ENCODE measurements at regions not wholly inside any gene's neighbourhood (a gene's known extent, or its start where the extent isn't known, plus 50 kb on each side); places are given as distances from the start of the nearest gene placed in this dataset.

DNA sequence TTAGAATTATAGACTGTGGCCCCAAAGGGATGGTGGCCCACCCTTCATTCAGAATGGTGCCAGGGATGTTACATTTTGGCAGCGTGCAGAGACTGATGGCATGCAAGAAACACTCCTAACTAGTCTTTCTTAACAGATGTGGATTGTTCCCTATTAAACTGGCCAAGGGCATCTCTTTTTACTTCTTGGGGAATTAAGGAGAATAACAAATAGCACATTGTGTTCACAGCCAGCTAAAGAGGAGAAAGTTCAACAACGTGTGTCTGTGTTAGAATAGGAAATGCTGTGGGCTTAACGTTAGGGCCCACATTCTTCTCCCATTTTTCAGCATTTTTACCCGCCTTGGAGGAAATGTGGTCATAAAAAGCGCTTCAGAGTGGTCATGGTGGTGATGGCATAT is 404.8 kb downstream of the CDH2 start:
- no peak for TF ChIP-seq SUZ12 (IDR thresholded peaks at IDR 0.05; ENCODE audit: unreplicated experiment)
- TF ChIP-seq MTA2 (IDR thresholded peaks at IDR 0.05; ENCODE audit: low read depth): no peak
- TF ChIP-seq, protein P1, sequence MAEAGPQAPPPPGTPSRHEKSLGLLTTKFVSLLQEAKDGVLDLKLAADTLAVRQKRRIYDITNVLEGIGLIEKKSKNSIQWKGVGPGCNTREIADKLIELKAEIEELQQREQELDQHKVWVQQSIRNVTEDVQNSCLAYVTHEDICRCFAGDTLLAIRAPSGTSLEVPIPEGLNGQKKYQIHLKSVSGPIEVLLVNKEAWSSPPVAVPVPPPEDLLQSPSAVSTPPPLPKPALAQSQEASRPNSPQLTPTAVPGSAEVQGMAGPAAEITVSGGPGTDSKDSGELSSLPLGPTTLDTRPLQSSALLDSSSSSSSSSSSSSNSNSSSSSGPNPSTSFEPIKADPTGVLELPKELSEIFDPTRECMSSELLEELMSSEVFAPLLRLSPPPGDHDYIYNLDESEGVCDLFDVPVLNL (IDR thresholded peaks at IDR 0.05; ENCODE audit: low read depth, low read length): no peak
- TF ChIP-seq ZNF217 (IDR thresholded peaks at IDR 0.05): no peak
- no peak for TF ChIP-seq ELK1 (IDR thresholded peaks at IDR 0.05; ENCODE audit: low read depth, low read length)
- TF ChIP-seq IRF5 (IDR thresholded peaks at IDR 0.05; ENCODE audit: borderline replicate concordance): no peak
- TF ChIP-seq BMI1 (IDR thresholded peaks at IDR 0.05; ENCODE audit: borderline replicate concordance): no peak
- TF ChIP-seq, protein P2, sequence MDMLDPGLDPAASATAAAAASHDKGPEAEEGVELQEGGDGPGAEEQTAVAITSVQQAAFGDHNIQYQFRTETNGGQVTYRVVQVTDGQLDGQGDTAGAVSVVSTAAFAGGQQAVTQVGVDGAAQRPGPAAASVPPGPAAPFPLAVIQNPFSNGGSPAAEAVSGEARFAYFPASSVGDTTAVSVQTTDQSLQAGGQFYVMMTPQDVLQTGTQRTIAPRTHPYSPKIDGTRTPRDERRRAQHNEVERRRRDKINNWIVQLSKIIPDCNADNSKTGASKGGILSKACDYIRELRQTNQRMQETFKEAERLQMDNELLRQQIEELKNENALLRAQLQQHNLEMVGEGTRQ (IDR thresholded peaks at IDR 0.05; ENCODE audit: borderline replicate concordance, low read depth, low read length): no peak
- TF ChIP-seq SREBF2 (IDR thresholded peaks at IDR 0.05; ENCODE audit: low read length): no peak
- TF ChIP-seq ZZZ3 (IDR thresholded peaks at IDR 0.05; ENCODE audit: control insufficient read depth, insufficient read length, low read depth): no peak
- H3K4me1 ChIP-seq (ENCODE audit: control insufficient read depth, insufficient read depth, low read length): no peaks in the 10 kb centered on the region
- H4K20me1 ChIP-seq (ENCODE audit: control insufficient read depth, insufficient read depth): no peaks in the 10 kb centered on the region
- ChIA-PET CTCF (no interaction called here), POLR2A (no interaction called here), SMC1A (ENCODE audit: uncharacterized antibody, unreplicated experiment) (no interaction called here), RAD21 (ENCODE audit: unreplicated experiment) (no interaction called here)
- H3K36me3 ChIP-seq (ENCODE audit: control insufficient read depth in 2 of 2, insufficient read depth in 2 of 2, low read length in 1 of 2): no peaks in the 10 kb centered on the region
- no TSS peak for BruUV-seq (replicated peaks)
- FAIRE-seq (no peak), ATAC-seq (no peak), DNase-seq (ENCODE audit: low read depth, low spot score) (no peak)
- no peak overlapping the region for H3K27ac ChIP-seq (ENCODE audit: control insufficient read depth, insufficient read depth)
- H3K9me3 ChIP-seq (replicated peaks; ENCODE audit: control insufficient read depth, insufficient read depth, low read length): no peaks in the 10 kb centered on the region
- in situ Hi-C loops (cut with MboI): no loop called here
- WGBS (ENCODE audit: insufficient coverage, insufficient replicate concordance, low lambda C conversion rate, missing lambda C conversion rate): under 1% methylated on average over 5 of the region's 5 CpGs
- H3K79me2 ChIP-seq (ENCODE audit: control insufficient read depth, insufficient read depth, low read length): no peaks in the 10 kb centered on the region
- intact Hi-C loops (cut with micrococcal nuclease; ENCODE audit: unreplicated experiment): loop anchor here (10.0 kb wide), 1 partner anchor 47 kb away; no protein-coding TSS in a partner anchor
- no peak overlapping the region for H3K4me3 ChIP-seq
- no peak overlapping the region for H3K4me2 ChIP-seq (ENCODE audit: control insufficient read depth, insufficient read depth)
- H3K27me3 ChIP-seq (replicated peaks in 1 of 2; ENCODE audit: control insufficient read depth in 2 of 2, insufficient read depth in 2 of 2, low read length in 1 of 2): no peaks in the 10 kb centered on the region
- no peak overlapping the region for H2AFZ ChIP-seq (ENCODE audit: control insufficient read depth, low read depth, low read length)
- H3K9ac ChIP-seq (ENCODE audit: control insufficient read depth, insufficient read depth, low read length): no peak overlapping the region

Measured in GM12878 (cell line).